Liver (tissue), 3 donors: ENCODE measurements at regions not wholly inside any gene's neighbourhood (a gene's known extent, or its start where the extent isn't known, plus 50 kb on each side); places are given as distances from the start of the nearest gene placed in this dataset.

Experiments used
- CTCF ChIP-seq: fragments of 150-350 bp; IDR thresholded peaks from 2 replicates; pipeline ENCODE4 v1.5.1; 2017; ENCODE audit warnings: improper control_type of control experiment, low read depth, low read length; ENCODE audit not compliant: missing input control
- EGR1 ChIP-seq, 2 donors: IDR thresholded peaks; 2 replicates each; pipeline ENCODE4 v1.6.1; 2016 to 2018; ENCODE audit warnings: antibody characterized with exemption in 2 of 2, low read depth in 2 of 2
- NR2F2 ChIP-seq: IDR thresholded peaks from 2 replicates; pipeline ENCODE4 v1.6.1; 2016; ENCODE audit warnings: antibody characterized with exemption
- SP1 ChIP-seq: IDR thresholded peaks from 2 replicates; pipeline ENCODE4 v1.6.1; 2018; ENCODE audit warnings: antibody characterized with exemption, mild to moderate bottlenecking
- ZBTB33 ChIP-seq: IDR thresholded peaks from 2 replicates; pipeline ENCODE4 v1.6.1; 2016; ENCODE audit warnings: antibody characterized with exemption
- donor health status: healthy.
- donor health status: healthy.

GRCh38 chr10:64210211-64210610 lies 689.0 kb downstream of the REEP3 start:
- no peak for TF ChIP-seq CTCF
- no peak for TF ChIP-seq EGR1 (IDR thresholded peaks at IDR 0.05; ENCODE audit: low read depth in 2 of 2)
- no peak for TF ChIP-seq NR2F2
- no peak for TF ChIP-seq SP1
- TF ChIP-seq ZBTB33 = no peak
